Right lobe of liver (tissue), 6 donors: ENCODE measurements at regions not wholly inside any gene's neighbourhood (a gene's known extent, or its start where the extent isn't known, plus 50 kb on each side); places are given as distances from the start of the nearest gene placed in this dataset.

Source experiments
- ATAC-seq, 4 donors: fragments of 200-7000 bp; cut with Tn5 transposase; one replicate each; pipeline ENCODE4 v1.9.1; 2020; ENCODE audit warnings: mild to moderate bottlenecking in 4 of 4, moderate library complexity in 4 of 4
- DNase-seq, 3 donors: peaks; one replicate each; pipeline ENCODE4 v3.0.0-alpha.2; 2020
- H3K27ac ChIP-seq, 3 donors: fragments of 200-600 bp; one replicate each; pipeline ENCODE4 v1.8.0; 2022
- H3K27me3 ChIP-seq, 2 donors: fragments of 200-600 bp; one replicate each; pipeline ENCODE4 v1.8.0; 2022
- H3K36me3 ChIP-seq, 4 donors: fragments of 200-600 bp; sonication (generic) in 1 of 4; one replicate each; pipeline versions ENCODE4 v1.5.1 to v1.8.0; 2017 to 2022; ENCODE audit warnings: control low read depth in 1 of 4
- H3K4me1 ChIP-seq, 4 donors: fragments of 200-600 bp; sonication (generic) in 1 of 4; one replicate each; pipeline versions ENCODE4 v1.5.1 to v1.8.0; 2017 to 2022; ENCODE audit warnings: control low read depth in 1 of 4
- H3K4me3 ChIP-seq, 3 donors: fragments of 200-600 bp; one replicate each; pipeline ENCODE4 v1.8.0; 2022
- H3K9me3 ChIP-seq, 4 donors: fragments of 200-600 bp; sonication (generic) in 1 of 4; one replicate each; pipeline versions ENCODE4 v1.5.1 to v1.8.0; 2017 to 2022; ENCODE audit warnings: control low read depth in 1 of 4
- CTCF ChIP-seq, 4 donors: fragments of 200-600 bp in 3 of 4; fragments of 450-650 bp in 1 of 4; IDR thresholded peaks; one replicate each; pipeline versions ENCODE4 v1.5.1 to v1.8.0; 2016 to 2022; ENCODE audit warnings: antibody characterized with exemption in 4 of 4, mild to moderate bottlenecking in 2 of 4
- POLR2A ChIP-seq: fragments of 450-650 bp; IDR thresholded peaks from one replicate; pipeline ENCODE4 v1.6.1; 2017; ENCODE audit warnings: antibody characterized with exemption, mild to moderate bottlenecking
- WGBS: methylation state at CpG from one replicate; pipeline ENCODE4 v1.1.6; 2018; ENCODE audit warnings: low coverage, low lambda C conversion rate; ENCODE audit not compliant: insufficient coverage; ENCODE audit errors: missing lambda C conversion rate; 5-methylcytosine and 5-hydroxymethylcytosine counted together
- intact Hi-C, 2 donors: fragments of 100-400 bp; cut with DNase I; formaldehyde crosslinking; loops; one replicate each; pipeline versions ENCODE4 v1.11.2 to v1.14.1; 2022
- donor health status: DM: no; HTN: yes; CAD: no.
- donor health status: DM: no; HTN: no; CAD: no.
- donor health status: DM: no; HTN: no; CAD: no.
- donor health status: DM: no; HTN: yes; CAD: no.
- donor health status: DM: no; HTN: yes; CAD: no.

- Histone ChIP-seq H3K27me3 (no peaks in the 10 kb centered on the region), H3K9me3 (no peaks in the 10 kb centered on the region), H3K27ac (no peak overlapping the region), H3K4me3 (no peak overlapping the region), H3K36me3 (no peaks in the 10 kb centered on the region), H3K4me1 (no peaks in the 10 kb centered on the region)
- 88% methylated on average over 3 of the region's 3 CpGs for WGBS
- intact Hi-C loops = no loop called here
- TF ChIP-seq CTCF (IDR thresholded peaks at IDR 0.05) = no peak
- no peak for TF ChIP-seq POLR2A
- no peak for DNase-seq
- ATAC-seq = no peak
Observed at GRCh38 chr5:111002036-111002435, 69.5 kb upstream of the TSLP start.

- H3K4me1 ChIP-seq = no peaks in the 10 kb centered on the region
- H3K36me3 ChIP-seq = no peaks in the 10 kb centered on the region
- H3K9me3 ChIP-seq = no peaks in the 10 kb centered on the region
- 70% methylated on average over 1 of the region's 1 CpG for WGBS
- DNase-seq (no peak), ATAC-seq (peak in 3 of 4 donors; percentile 57 to 88 (median 67))
- TF ChIP-seq POLR2A (no peak), CTCF (IDR thresholded peaks at IDR 0.05) (no peak)
- intact Hi-C loops = no loop called here
- H3K27me3 ChIP-seq = no peaks in the 10 kb centered on the region
- H3K27ac ChIP-seq = no peak overlapping the region
- no peak overlapping the region for H3K4me3 ChIP-seq
Observed at GRCh38 chr5:111003623-111004022, 67.9 kb upstream of the TSLP start.

GRCh38 chr5:111004291-111004690 lies 67.2 kb upstream of the TSLP start:
- no peak for ATAC-seq
- intact Hi-C loops = no loop called here
- no peaks in the 10 kb centered on the region for H3K27me3 ChIP-seq

GRCh38 chr5:111010783-111011182 lies 60.7 kb upstream of the TSLP start:
- WGBS = 80% methylated on average over 2 of the region's 2 CpGs
- DNase-seq (no peak), ATAC-seq (no peak)
- Histone ChIP-seq H3K27ac (no peak overlapping the region), H3K36me3 (no peaks in the 10 kb centered on the region), H3K4me1 (no peaks in the 10 kb centered on the region), H3K27me3 (no peaks in the 10 kb centered on the region), H3K4me3 (no peak overlapping the region), H3K9me3 (no peaks in the 10 kb centered on the region)
- TF ChIP-seq CTCF (IDR thresholded peaks at IDR 0.05) = no peak
- no peak for TF ChIP-seq POLR2A
- intact Hi-C loops = no loop called here

More at GRCh38 chr5:111004291-111004690, 67.2 kb upstream of the TSLP start:
- no peak overlapping the region for H3K4me3 ChIP-seq
- H3K9me3 ChIP-seq = no peaks in the 10 kb centered on the region
- H3K36me3 ChIP-seq = no peaks in the 10 kb centered on the region
- 84% methylated on average over 9 of the region's 9 CpGs for WGBS
- H3K4me1 ChIP-seq = no peaks in the 10 kb centered on the region
- H3K27ac ChIP-seq = no peak overlapping the region
- TF ChIP-seq POLR2A = no peak
- TF ChIP-seq CTCF (IDR thresholded peaks at IDR 0.05) = no peak
- no peak for DNase-seq

DNA sequence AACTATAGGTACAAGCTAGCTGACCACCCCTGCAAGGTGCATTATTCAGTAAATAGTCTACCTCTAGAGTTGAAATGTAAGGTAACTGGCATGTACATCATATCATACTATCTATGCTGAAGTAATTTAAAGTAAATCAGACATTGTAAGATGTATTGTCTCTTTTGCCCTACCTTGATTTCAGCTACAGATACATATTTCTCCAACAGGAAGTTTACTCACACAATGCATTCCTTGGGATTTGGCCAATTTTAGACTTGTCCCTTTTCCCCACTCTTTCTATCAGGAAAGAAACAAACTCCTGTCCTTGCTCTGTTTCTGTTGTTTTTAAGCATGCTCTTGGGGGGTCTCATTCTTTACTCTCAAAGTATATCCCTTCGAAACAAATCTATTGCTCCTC lies 58.5 kb upstream of the TSLP start:
- ATAC-seq (no peak), DNase-seq (no peak)
- H3K27me3 ChIP-seq = no peaks in the 10 kb centered on the region
- TF ChIP-seq CTCF (IDR thresholded peaks at IDR 0.05) (no peak), POLR2A (no peak)
- intact Hi-C loops = no loop called here
- H3K36me3 ChIP-seq = no peaks in the 10 kb centered on the region
- WGBS = 50% methylated on average over 1 of the region's 1 CpG
- no peak overlapping the region for H3K4me3 ChIP-seq
- no peaks in the 10 kb centered on the region for H3K4me1 ChIP-seq
- H3K9me3 ChIP-seq = no peaks in the 10 kb centered on the region
- no peak overlapping the region for H3K27ac ChIP-seq
